OCI-LY7 (cell line): ENCODE measurements at regions not wholly inside any gene's neighbourhood (a gene's known extent, or its start where the extent isn't known, plus 50 kb on each side); places are given as distances from the start of the nearest gene placed in this dataset.

ENCODE experiments used
- BruUV-seq: library from RNA; stranded (reverse); fragments of 400-500 nt; replicated peaks from 2 replicates; lab custom pipeline; 2021; lab: Mats Ljungman, UMichigan
- CTCF ChIA-PET: fragments of 300-600 bp; sonication (Branson Sonifier 250); formaldehyde crosslinking; loops from one replicate; lab custom pipeline; 2022; ENCODE audit warnings: antibody characterized with exemption; ENCODE audit not compliant: unreplicated experiment; lab: Charles Lee
- POLR2A ChIA-PET: fragments of 300-600 bp; sonication (Branson Sonifier 250); formaldehyde crosslinking; loops from one replicate; lab custom pipeline; 2022; ENCODE audit warnings: antibody characterized with exemption; lab: Charles Lee
- DNase-seq: peaks from one replicate; pipeline ENCODE4 v3.0.0-alpha.2; 2015; ENCODE audit warnings: low spot score
- H2AFZ ChIP-seq: fragments of 200-600 bp; sonication (generic), shearing (Covaris generic); 2 replicates; pipeline ENCODE4 v1.6.1; 2014; ENCODE audit warnings: mild to moderate bottlenecking, antibody characterized with exemption, low read length, moderate library complexity
- H3K27ac ChIP-seq: fragments of 200-600 bp; sonication (generic); 2 replicates; pipeline ENCODE4 v1.5.1; 2014; ENCODE audit warnings: mixed run types, low read depth, mild to moderate bottlenecking, moderate library complexity, low read length, inconsistent platforms; ENCODE audit not compliant: poor library complexity, severe bottlenecking
- H3K36me3 ChIP-seq: fragments of 200-600 bp; sonication (generic); 2 replicates; pipeline ENCODE4 v1.6.1; 2014; ENCODE audit warnings: mild to moderate bottlenecking, antibody characterized with exemption, low read length, moderate library complexity, mixed read lengths; ENCODE audit not compliant: insufficient read depth
- H3K4me1 ChIP-seq: fragments of 200-600 bp; sonication (generic); 2 replicates; pipeline ENCODE4 v1.5.1; 2014; ENCODE audit warnings: mild to moderate bottlenecking, low read length; ENCODE audit not compliant: insufficient read depth, poor library complexity, severe bottlenecking
- H3K4me2 ChIP-seq: fragments of 200-600 bp; sonication (generic); 2 replicates; pipeline ENCODE4 v1.6.1; 2014; ENCODE audit warnings: mild to moderate bottlenecking, low read length
- H3K4me3 ChIP-seq: fragments of 200-600 bp; sonication (generic); 2 replicates; pipeline ENCODE4 v1.5.1; 2014; ENCODE audit warnings: mild to moderate bottlenecking, low read depth, low read length; ENCODE audit not compliant: poor library complexity, severe bottlenecking
- H3K79me2 ChIP-seq: fragments of 200-600 bp; sonication (generic); 2 replicates; pipeline ENCODE4 v1.6.1; 2016; ENCODE audit warnings: low read depth, mild to moderate bottlenecking, low read length, moderate library complexity, mixed read lengths; ENCODE audit not compliant: insufficient read depth
- H3K9me2 ChIP-seq: fragments of 200-600 bp; sonication (generic); 2 replicates; pipeline ENCODE4 v1.6.1; 2016; ENCODE audit warnings: mild to moderate bottlenecking, low read length, mixed read lengths; ENCODE audit not compliant: insufficient read depth
- H3K9me3 ChIP-seq: fragments of 200-600 bp; sonication (generic); 2 replicates; pipeline ENCODE4 v1.6.1; 2014; ENCODE audit warnings: mild to moderate bottlenecking, mixed run types, low read length, mixed read lengths
- H4K20me1 ChIP-seq: fragments of 200-600 bp; sonication (generic); 2 replicates; pipeline ENCODE4 v1.6.1; 2014; ENCODE audit warnings: mild to moderate bottlenecking, antibody characterized with exemption, low read length, moderate library complexity, mixed read lengths; ENCODE audit not compliant: insufficient read depth
- EZH2phosphoT487 ChIP-seq: fragments of 200-600 bp; sonication (generic); IDR thresholded peaks from 2 replicates; pipeline ENCODE4 v1.6.1; 2018; ENCODE audit warnings: low read depth, borderline replicate concordance, mild to moderate bottlenecking, mixed run types, antibody characterized with exemption, low read length, moderate library complexity, mixed read lengths
- intact Hi-C: fragments of 100-400 bp; cut with micrococcal nuclease; formaldehyde crosslinking; loops from one replicate; pipeline ENCODE4 v1.10.0; 2022; ENCODE audit not compliant: unreplicated experiment
- TF ChIP-seq, protein P1 (sequence below): fragments of 200-600 bp; sonication (generic); conservative IDR thresholded peaks from 2 replicates; pipeline ENCODE4 v1.5.1; 2014; ENCODE audit warnings: mild to moderate bottlenecking, antibody characterized with exemption, low read length, moderate library complexity, mixed read lengths

DNA sequence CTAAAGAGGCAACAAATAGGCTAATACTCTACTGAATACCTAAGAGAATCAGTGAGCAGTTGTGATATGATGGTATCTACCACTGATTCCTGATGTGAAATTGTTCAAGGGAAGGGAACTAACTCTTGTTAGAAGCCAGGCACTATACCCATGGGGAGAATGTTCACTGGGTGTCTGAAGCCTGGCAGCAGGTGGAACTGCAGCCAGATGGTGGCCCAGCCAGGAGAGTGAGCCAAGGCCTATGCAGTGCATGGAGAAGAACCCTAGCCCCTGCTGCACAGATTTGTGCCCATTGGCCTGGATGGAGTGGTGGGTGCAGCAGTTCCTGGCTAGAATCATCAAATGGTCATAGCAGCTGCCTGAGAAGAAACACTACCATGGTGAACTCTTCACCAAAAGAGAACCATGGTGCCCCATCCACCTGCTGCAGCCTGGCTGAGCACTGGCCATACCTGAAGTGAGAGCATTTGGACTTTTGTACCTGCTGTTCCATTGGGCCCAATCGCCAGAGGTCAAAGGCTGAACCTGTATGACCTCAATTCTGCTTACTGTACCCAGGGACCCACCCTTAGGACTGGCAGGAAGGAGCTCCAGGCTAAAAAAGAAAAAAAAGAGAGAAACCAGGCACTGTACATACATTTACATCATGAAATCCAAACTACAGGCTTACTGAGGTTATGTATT lies 118.8 kb upstream of the IVNS1ABP start:
- intact Hi-C loops, result no loop called here
- Histone ChIP-seq H3K9me3 (no peaks in the 10 kb centered on the region), H3K4me3 (no peak overlapping the region), H4K20me1 (no peaks in the 10 kb centered on the region), H2AFZ (no peak overlapping the region), H3K27ac (no peak overlapping the region), H3K79me2 (no peaks in the 10 kb centered on the region), H3K9me2 (no peaks in the 10 kb centered on the region), H3K4me1 (no peaks in the 10 kb centered on the region), H3K36me3 (no peaks in the 10 kb centered on the region), H3K4me2 (no peak overlapping the region)
- DNase-seq, result no peak
- ChIA-PET POLR2A (interaction anchor here (0.7 kb wide), 1 partner anchor 18 kb away, joined by 3 read pairs; no protein-coding TSS in a partner anchor), CTCF (no interaction called here)
- TF ChIP-seq, protein P1, sequence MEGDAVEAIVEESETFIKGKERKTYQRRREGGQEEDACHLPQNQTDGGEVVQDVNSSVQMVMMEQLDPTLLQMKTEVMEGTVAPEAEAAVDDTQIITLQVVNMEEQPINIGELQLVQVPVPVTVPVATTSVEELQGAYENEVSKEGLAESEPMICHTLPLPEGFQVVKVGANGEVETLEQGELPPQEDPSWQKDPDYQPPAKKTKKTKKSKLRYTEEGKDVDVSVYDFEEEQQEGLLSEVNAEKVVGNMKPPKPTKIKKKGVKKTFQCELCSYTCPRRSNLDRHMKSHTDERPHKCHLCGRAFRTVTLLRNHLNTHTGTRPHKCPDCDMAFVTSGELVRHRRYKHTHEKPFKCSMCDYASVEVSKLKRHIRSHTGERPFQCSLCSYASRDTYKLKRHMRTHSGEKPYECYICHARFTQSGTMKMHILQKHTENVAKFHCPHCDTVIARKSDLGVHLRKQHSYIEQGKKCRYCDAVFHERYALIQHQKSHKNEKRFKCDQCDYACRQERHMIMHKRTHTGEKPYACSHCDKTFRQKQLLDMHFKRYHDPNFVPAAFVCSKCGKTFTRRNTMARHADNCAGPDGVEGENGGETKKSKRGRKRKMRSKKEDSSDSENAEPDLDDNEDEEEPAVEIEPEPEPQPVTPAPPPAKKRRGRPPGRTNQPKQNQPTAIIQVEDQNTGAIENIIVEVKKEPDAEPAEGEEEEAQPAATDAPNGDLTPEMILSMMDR, result no peak
- no peak for TF ChIP-seq EZH2phosphoT487
- no TSS peak for BruUV-seq

DNA sequence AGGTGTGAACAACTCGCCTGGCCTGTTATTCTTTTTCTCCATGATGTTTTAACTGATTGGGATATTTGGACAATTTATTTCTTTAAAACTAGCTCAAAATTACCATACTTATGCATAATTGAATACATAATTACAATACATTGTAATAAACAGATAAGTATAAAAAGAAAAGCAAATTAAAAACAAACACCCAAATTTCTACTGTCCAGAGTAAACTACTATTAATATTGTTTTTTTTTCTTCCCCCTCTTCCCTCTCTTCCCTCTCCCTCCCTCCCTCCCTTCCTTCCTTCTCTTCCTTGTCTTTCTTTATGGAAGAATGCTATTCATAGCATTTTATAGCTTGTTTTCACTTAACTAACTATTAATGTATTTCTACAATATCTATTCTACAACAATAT lies 117.7 kb upstream of the IVNS1ABP start:
- Histone ChIP-seq H3K4me1 (no peaks in the 10 kb centered on the region), H3K4me3 (no peak overlapping the region), H3K9me3 (no peaks in the 10 kb centered on the region), H2AFZ (no peak overlapping the region), H3K79me2 (no peaks in the 10 kb centered on the region), H3K9me2 (no peaks in the 10 kb centered on the region), H4K20me1 (no peaks in the 10 kb centered on the region), H3K4me2 (no peak overlapping the region), H3K36me3 (no peaks in the 10 kb centered on the region), H3K27ac (no peak overlapping the region)
- TF ChIP-seq, protein P1, result no peak
- no peak for TF ChIP-seq EZH2phosphoT487
- no peak for DNase-seq
- CTCF ChIA-PET, result no interaction called here
- no TSS peak for BruUV-seq
- intact Hi-C loops, result no loop called here
- POLR2A ChIA-PET, result interaction anchor here (0.6 to 1.4 kb wide), 5 partner anchors 16 to 169 kb away, joined by 3 to 6 read pairs (median 4); no protein-coding TSS in a partner anchor

DNA sequence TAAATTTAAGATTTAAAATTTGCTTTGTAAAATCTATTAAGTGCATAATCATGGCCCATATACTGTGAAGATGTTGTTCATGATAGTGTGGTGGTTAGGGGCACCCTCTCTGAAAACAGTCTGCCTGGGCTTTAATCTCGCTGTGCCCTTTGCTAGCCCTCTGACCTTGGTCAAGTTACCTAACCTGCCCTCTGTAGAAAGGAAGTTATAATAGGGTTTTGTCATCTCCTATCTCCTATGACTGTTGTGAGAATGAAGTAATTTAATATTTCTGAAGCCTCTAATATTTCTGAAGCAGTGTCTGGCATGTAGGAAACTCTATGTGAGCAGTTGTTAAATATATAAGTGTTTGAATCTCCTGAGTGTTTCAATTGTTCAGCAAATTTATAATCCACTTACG lies 116.6 kb upstream of the IVNS1ABP start:
- H2AFZ ChIP-seq, result no peak overlapping the region

More for the DNA sequence above, 116.6 kb upstream of the IVNS1ABP start:
- Histone ChIP-seq H4K20me1 (no peaks in the 10 kb centered on the region), H3K9me2 (no peaks in the 10 kb centered on the region), H3K4me3 (no peak overlapping the region), H3K4me2 (no peak overlapping the region), H3K4me1 (no peaks in the 10 kb centered on the region), H3K9me3 (no peaks in the 10 kb centered on the region), H3K27ac (no peak overlapping the region), H3K79me2 (no peaks in the 10 kb centered on the region), H3K36me3 (no peaks in the 10 kb centered on the region)
- no peak for DNase-seq
- POLR2A ChIA-PET, result interaction anchor here (1.4 kb wide), 1 partner anchor 15 kb away, joined by 4 read pairs; no protein-coding TSS in a partner anchor
- CTCF ChIA-PET, result no interaction called here
- TF ChIP-seq EZH2phosphoT487, result no peak
- TF ChIP-seq, protein P1, result no peak
- intact Hi-C loops, result no loop called here
- no TSS peak for BruUV-seq
